GM20000 (cell line): ENCODE measurements at regions not wholly inside any gene's neighbourhood (a gene's known extent, or its start where the extent isn't known, plus 50 kb on each side); places are given as distances from the start of the nearest gene placed in this dataset.

Source experiments
- DNase-seq: peaks from one replicate; pipeline ENCODE4 v3.0.0; 2012; ENCODE audit warnings: low spot score
- CTCF ChIP-seq: IDR thresholded peaks from 2 replicates; pipeline ENCODE4 v1.5.1; 2012; ENCODE audit warnings: mild to moderate bottlenecking, control low read depth; ENCODE audit errors: extremely low read depth, missing control alignments

- TF ChIP-seq CTCF: no peak
- DNase-seq: no peak
Observed at GRCh38 chr5:101878190-101878589, 417.9 kb downstream of the SLCO4C1 start.

GRCh38 chr5:101877451-101877850 is 418.6 kb downstream of the SLCO4C1 start:
- no peak for TF ChIP-seq CTCF
- no peak for DNase-seq

GRCh38 chr5:101866473-101866872 is 429.6 kb downstream of the SLCO4C1 start:
- DNase-seq: no peak
- no peak for TF ChIP-seq CTCF

GRCh38 chr5:101860563-101860962 is 435.5 kb downstream of the SLCO4C1 start:
- TF ChIP-seq CTCF: no peak
- no peak for DNase-seq

GRCh38 chr5:101860145-101860544 is 435.9 kb downstream of the SLCO4C1 start:
- no peak for DNase-seq

GRCh38 chr5:101846496-101846895 is 449.6 kb downstream of the SLCO4C1 start:
- TF ChIP-seq CTCF: no peak
- no peak for DNase-seq

More at GRCh38 chr5:101860145-101860544, 435.9 kb downstream of the SLCO4C1 start:
- no peak for TF ChIP-seq CTCF

GRCh38 chr5:101843055-101843454 is 453.0 kb downstream of the SLCO4C1 start:
- no peak for DNase-seq
- no peak for TF ChIP-seq CTCF
